Right lobe of liver (tissue), 6 donors: ENCODE measurements at regions not wholly inside any gene's neighbourhood (a gene's known extent, or its start where the extent isn't known, plus 50 kb on each side); places are given as distances from the start of the nearest gene placed in this dataset.

Experiments
- ATAC-seq, 4 donors: fragments of 200-7000 bp; cut with Tn5 transposase; one replicate each; pipeline ENCODE4 v1.9.1; 2020; ENCODE audit warnings: mild to moderate bottlenecking in 4 of 4, moderate library complexity in 4 of 4
- DNase-seq, 3 donors: peaks; one replicate each; pipeline ENCODE4 v3.0.0-alpha.2; 2020
- H3K27ac ChIP-seq, 3 donors: fragments of 200-600 bp; one replicate each; pipeline ENCODE4 v1.8.0; 2022
- H3K27me3 ChIP-seq, 2 donors: fragments of 200-600 bp; one replicate each; pipeline ENCODE4 v1.8.0; 2022
- H3K36me3 ChIP-seq, 4 donors: fragments of 200-600 bp; sonication (generic) in 1 of 4; one replicate each; pipeline versions ENCODE4 v1.5.1 to v1.8.0; 2017 to 2022; ENCODE audit warnings: control low read depth in 1 of 4
- H3K4me1 ChIP-seq, 4 donors: fragments of 200-600 bp; sonication (generic) in 1 of 4; one replicate each; pipeline versions ENCODE4 v1.5.1 to v1.8.0; 2017 to 2022; ENCODE audit warnings: control low read depth in 1 of 4
- H3K4me3 ChIP-seq, 3 donors: fragments of 200-600 bp; one replicate each; pipeline ENCODE4 v1.8.0; 2022
- H3K9me3 ChIP-seq, 4 donors: fragments of 200-600 bp; sonication (generic) in 1 of 4; one replicate each; pipeline versions ENCODE4 v1.5.1 to v1.8.0; 2017 to 2022; ENCODE audit warnings: control low read depth in 1 of 4
- POLR2A ChIP-seq: fragments of 450-650 bp; IDR thresholded peaks from one replicate; pipeline ENCODE4 v1.6.1; 2017; ENCODE audit warnings: antibody characterized with exemption, mild to moderate bottlenecking
- WGBS: methylation state at CpG from one replicate; pipeline ENCODE4 v1.1.6; 2018; ENCODE audit warnings: low coverage, low lambda C conversion rate; ENCODE audit not compliant: insufficient coverage; ENCODE audit errors: missing lambda C conversion rate; 5-methylcytosine and 5-hydroxymethylcytosine counted together
- intact Hi-C, 2 donors: fragments of 100-400 bp; cut with DNase I; formaldehyde crosslinking; loops; one replicate each; pipeline versions ENCODE4 v1.11.2 to v1.14.1; 2022
- TF ChIP-seq, protein P1 (sequence below), 4 donors: fragments of 200-600 bp in 3 of 4; fragments of 450-650 bp in 1 of 4; IDR thresholded peaks; one replicate each; pipeline versions ENCODE4 v1.5.1 to v1.8.0; 2016 to 2022; ENCODE audit warnings: antibody characterized with exemption in 4 of 4, mild to moderate bottlenecking in 2 of 4
- donor health status: DM: no; HTN: yes; CAD: no.
- donor health status: DM: no; HTN: no; CAD: no.
- donor health status: DM: no; HTN: no; CAD: no.
- donor health status: DM: no; HTN: yes; CAD: no.
- donor health status: DM: no; HTN: yes; CAD: no.

GRCh38 chr13:97848886-97849285, 104.6 kb upstream of the IPO5 start:
- Histone ChIP-seq H3K27ac (no peak overlapping the region), H3K9me3 (no peaks in the 10 kb centered on the region), H3K27me3 (no peaks in the 10 kb centered on the region), H3K4me3 (no peak overlapping the region), H3K36me3 (no peaks in the 10 kb centered on the region), H3K4me1 (no peaks in the 10 kb centered on the region)
- WGBS, result 63% methylated on average over 3 of the region's 3 CpGs
- TF ChIP-seq, protein P1, sequence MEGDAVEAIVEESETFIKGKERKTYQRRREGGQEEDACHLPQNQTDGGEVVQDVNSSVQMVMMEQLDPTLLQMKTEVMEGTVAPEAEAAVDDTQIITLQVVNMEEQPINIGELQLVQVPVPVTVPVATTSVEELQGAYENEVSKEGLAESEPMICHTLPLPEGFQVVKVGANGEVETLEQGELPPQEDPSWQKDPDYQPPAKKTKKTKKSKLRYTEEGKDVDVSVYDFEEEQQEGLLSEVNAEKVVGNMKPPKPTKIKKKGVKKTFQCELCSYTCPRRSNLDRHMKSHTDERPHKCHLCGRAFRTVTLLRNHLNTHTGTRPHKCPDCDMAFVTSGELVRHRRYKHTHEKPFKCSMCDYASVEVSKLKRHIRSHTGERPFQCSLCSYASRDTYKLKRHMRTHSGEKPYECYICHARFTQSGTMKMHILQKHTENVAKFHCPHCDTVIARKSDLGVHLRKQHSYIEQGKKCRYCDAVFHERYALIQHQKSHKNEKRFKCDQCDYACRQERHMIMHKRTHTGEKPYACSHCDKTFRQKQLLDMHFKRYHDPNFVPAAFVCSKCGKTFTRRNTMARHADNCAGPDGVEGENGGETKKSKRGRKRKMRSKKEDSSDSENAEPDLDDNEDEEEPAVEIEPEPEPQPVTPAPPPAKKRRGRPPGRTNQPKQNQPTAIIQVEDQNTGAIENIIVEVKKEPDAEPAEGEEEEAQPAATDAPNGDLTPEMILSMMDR (IDR thresholded peaks at IDR 0.05), result no peak
- no peak for TF ChIP-seq POLR2A
- peak; percentile 50 to 79 (median 66) for ATAC-seq
- DNase-seq, result no peak
- intact Hi-C loops, result no loop called here

- Histone ChIP-seq H3K27me3 (no peaks in the 10 kb centered on the region), H3K4me3 (no peak overlapping the region), H3K9me3 (no peaks in the 10 kb centered on the region), H3K4me1 (no peaks in the 10 kb centered on the region), H3K36me3 (no peaks in the 10 kb centered on the region), H3K27ac (no peak overlapping the region)
- peak; percentile 22 to 77 (median 48) for ATAC-seq
- TF ChIP-seq, protein P1 (IDR thresholded peaks at IDR 0.05), result peak; percentile 12 to 36 (median 32)
- TF ChIP-seq POLR2A, result no peak
- DNase-seq, result no peak
- 34% methylated on average over 4 of the region's 4 CpGs for WGBS
- intact Hi-C loops, result no loop called here
Measured at GRCh38 chr13:97849305-97849704, 104.2 kb upstream of the IPO5 start.

- TF ChIP-seq POLR2A, result no peak
- TF ChIP-seq, protein P1 (IDR thresholded peaks at IDR 0.05), result no peak
- no peak overlapping the region for H3K27ac ChIP-seq
- no peaks in the 10 kb centered on the region for H3K9me3 ChIP-seq
- no peak for DNase-seq
- no peaks in the 10 kb centered on the region for H3K27me3 ChIP-seq
- 59% methylated on average over 4 of the region's 4 CpGs for WGBS
- no peak overlapping the region for H3K4me3 ChIP-seq
- H3K4me1 ChIP-seq, result no peaks in the 10 kb centered on the region
- no peaks in the 10 kb centered on the region for H3K36me3 ChIP-seq
- intact Hi-C loops, result loop anchor here in 1 of 2 donors (10.0 kb wide), 1 partner anchor 154 kb away; no protein-coding TSS in a partner anchor
- no peak for ATAC-seq
Measured at GRCh38 chr13:97851269-97851668, 102.2 kb upstream of the IPO5 start.

GRCh38 chr13:97852181-97852874, 101.1 kb upstream of the IPO5 start:
- H3K36me3 ChIP-seq, result no peaks in the 10 kb centered on the region
- intact Hi-C loops, result loop anchor here in 1 of 2 donors (10.0 kb wide), 1 partner anchor 152 kb away; no protein-coding TSS in a partner anchor
- no peaks in the 10 kb centered on the region for H3K27me3 ChIP-seq
- TF ChIP-seq POLR2A, result no peak
- TF ChIP-seq, protein P1 (IDR thresholded peaks at IDR 0.05), result no peak
- DNase-seq, result no peak
- ATAC-seq, result no peak
- H3K4me3 ChIP-seq, result no peak overlapping the region
- no peaks in the 10 kb centered on the region for H3K4me1 ChIP-seq
- no peak overlapping the region for H3K27ac ChIP-seq
- 58% methylated on average over 4 of the region's 5 CpGs for WGBS
- H3K9me3 ChIP-seq, result no peaks in the 10 kb centered on the region
